A549 (cell line): ENCODE measurements at regions not wholly inside any gene's neighbourhood (a gene's known extent, or its start where the extent isn't known, plus 50 kb on each side); places are given as distances from the start of the nearest gene placed in this dataset.

ENCODE experiments used
- ATAC-seq, 2 experiments: fragments of 200-7000 bp in 1 of 2; fragments of >200 bp in 1 of 2; cut with Nextera tagmentation in 1 of 2; cut with Tn5 transposase in 1 of 2; 3 replicates each; pipeline versions ENCODE4 v1.8.0 to v1.9.1; 2018 to 2020; ENCODE audit warnings: mild to moderate bottlenecking in 1 of 2, moderate library complexity in 1 of 2
- CTCF ChIA-PET: fragments of 300-600 bp; sonication (Branson Sonifier 250); formaldehyde crosslinking; extraction: SDS; loops from one replicate; lab custom pipeline; 2021; ENCODE audit warnings: antibody characterized with exemption, inconsistent platforms; lab: Yijun Ruan, JAX
- POLR2A ChIA-PET: fragments of 350-600 bp; formaldehyde crosslinking; extraction: SDS; loops from one replicate; lab custom pipeline; 2021; ENCODE audit warnings: antibody characterized with exemption, inconsistent platforms; lab: Yijun Ruan, JAX
- DNase-seq, 2 experiments: peaks; one replicate each; pipeline versions ENCODE4 v3.0.0 to v3.0.0-alpha.2; 2011 to 2016; ENCODE audit warnings: low read depth in 1 of 2, low spot score in 1 of 2
- FAIRE-seq: peaks from 2 replicates; lab custom pipeline; 2011; peaks lifted over from hg19 to GRCh38; lab: Jason Lieb, UNC
- H3K27ac ChIP-seq, 2 experiments: fragments of >200 bp; sonication (Bioruptor Twin); formaldehyde crosslinking; 3 replicates each; pipeline ENCODE4 v1.5.1; 2016 to 2017
- H3K4me1 ChIP-seq: fragments of >200 bp; sonication (Bioruptor Twin); formaldehyde crosslinking; 3 replicates; pipeline ENCODE4 v1.6.1; 2016
- H3K4me2 ChIP-seq: fragments of >200 bp; sonication (Bioruptor Twin); formaldehyde crosslinking; 3 replicates; pipeline ENCODE4 v1.6.1; 2016
- H3K4me3 ChIP-seq: fragments of >200 bp; sonication (Bioruptor Twin); formaldehyde crosslinking; 3 replicates; pipeline ENCODE4 v1.5.1; 2016
- H3K9me3 ChIP-seq: fragments of >200 bp; sonication (Bioruptor Twin); formaldehyde crosslinking; 3 replicates; pipeline ENCODE4 v1.6.1; 2016
- CEBPB ChIP-seq, 2 experiments: fragments of >200 bp in 1 of 2; sonication (Bioruptor Twin) in 1 of 2; formaldehyde crosslinking in 1 of 2; IDR thresholded peaks; 2 replicates each; pipeline ENCODE4 v1.6.1; 2012 to 2016
- CHD4 ChIP-seq: fragments of 200-600 bp; sonication (generic); IDR thresholded peaks from 2 replicates; pipeline ENCODE4 v1.6.1; 2016; ENCODE audit warnings: antibody characterized with exemption, mild to moderate bottlenecking, borderline replicate concordance
- E2F6 ChIP-seq: IDR thresholded peaks from 2 replicates; pipeline ENCODE4 v1.6.1; 2012; ENCODE audit warnings: low read depth, borderline replicate concordance
- ESRRA ChIP-seq: fragments of 150-350 bp; IDR thresholded peaks from 2 replicates; pipeline ENCODE4 v1.6.1; 2014; ENCODE audit warnings: mild to moderate bottlenecking, low read length, borderline replicate concordance
- FOXS1 ChIP-seq: fragments of 250-450 bp; sonication (Bioruptor Pico); IDR thresholded peaks from 2 replicates; pipeline ENCODE4 v1.5.0; 2020; ENCODE audit warnings: mild to moderate bottlenecking, moderate library complexity
- GATA3 ChIP-seq: IDR thresholded peaks from 2 replicates; pipeline ENCODE4 v1.6.1; 2012; ENCODE audit warnings: borderline replicate concordance
- HEYL ChIP-seq: fragments of 250-450 bp; sonication (Bioruptor Pico); IDR thresholded peaks from 2 replicates; pipeline ENCODE4 v1.8.0; 2021; ENCODE audit warnings: mild to moderate bottlenecking, moderate library complexity
- JUNB ChIP-seq: fragments of >200 bp; sonication (Bioruptor Twin); formaldehyde crosslinking; IDR thresholded peaks from 2 replicates; pipeline ENCODE4 v1.6.1; 2016
- KDM1A ChIP-seq: fragments of 200-600 bp; sonication (generic); IDR thresholded peaks from 2 replicates; pipeline ENCODE4 v1.6.1; 2016; ENCODE audit warnings: low read depth, mild to moderate bottlenecking
- MAFK ChIP-seq: fragments of 450-650 bp; IDR thresholded peaks from 2 replicates; pipeline ENCODE4 v1.6.1; 2014; ENCODE audit not compliant: partially characterized antibody
- MAX ChIP-seq: IDR thresholded peaks from 2 replicates; pipeline ENCODE4 v1.6.1; 2012
- MYC ChIP-seq: IDR thresholded peaks from 2 replicates; pipeline ENCODE4 v1.6.1; 2012; ENCODE audit warnings: mild to moderate bottlenecking, inconsistent platforms, low read length, improper control_type of control experiment, borderline replicate concordance
- NPAS2 ChIP-seq: fragments of 250-450 bp; sonication (Bioruptor Pico); IDR thresholded peaks from 2 replicates; pipeline ENCODE4 v1.8.0; 2022; ENCODE audit warnings: mild to moderate bottlenecking, moderate library complexity, borderline replicate concordance
- NR3C1 ChIP-seq: fragments of >200 bp; sonication (Bioruptor Twin); formaldehyde crosslinking; IDR thresholded peaks from 3 replicates; pipeline ENCODE4 v1.6.1; 2017
- PHF8 ChIP-seq: fragments of 200-600 bp; sonication (generic); IDR thresholded peaks from 2 replicates; pipeline ENCODE4 v1.6.1; 2016; ENCODE audit warnings: low read depth, mild to moderate bottlenecking, antibody characterized with exemption, moderate library complexity, borderline replicate concordance
- POLR2A ChIP-seq: IDR thresholded peaks from 2 replicates; pipeline ENCODE4 v1.6.1; 2012; ENCODE audit warnings: mild to moderate bottlenecking, low read length
- POLR2AphosphoS2 ChIP-seq: conservative IDR thresholded peaks from 2 replicates; pipeline ENCODE4 v1.6.1; 2012; ENCODE audit warnings: low read length, improper control_type of control experiment, inconsistent platforms
- RARB ChIP-seq: fragments of 250-450 bp; sonication (Bioruptor Pico); IDR thresholded peaks from 2 replicates; pipeline ENCODE4 v1.8.0; 2021; ENCODE audit warnings: mild to moderate bottlenecking, moderate library complexity
- REST ChIP-seq: fragments of 200-600 bp; sonication (generic); IDR thresholded peaks from 2 replicates; pipeline ENCODE4 v1.6.1; 2016; ENCODE audit warnings: antibody characterized with exemption, mild to moderate bottlenecking, moderate library complexity
- RFX5 ChIP-seq: fragments of 450-650 bp; IDR thresholded peaks from 2 replicates; pipeline ENCODE4 v1.7.1; 2014; ENCODE audit warnings: antibody characterized with exemption, mild to moderate bottlenecking, moderate library complexity
- RNF2 ChIP-seq: fragments of 200-600 bp; sonication (generic); IDR thresholded peaks from 2 replicates; pipeline ENCODE4 v1.6.1; 2016; ENCODE audit warnings: low read depth, mild to moderate bottlenecking, antibody characterized with exemption, moderate library complexity, borderline replicate concordance
- TP53 ChIP-seq: fragments of 250-450 bp; sonication (Bioruptor Pico); IDR thresholded peaks from 2 replicates; pipeline ENCODE4 v1.5.0; 2021; ENCODE audit warnings: mild to moderate bottlenecking, moderate library complexity
- ZC3H11A ChIP-seq: fragments of 450-650 bp; IDR thresholded peaks from 2 replicates; pipeline ENCODE4 v1.6.1; 2014; ENCODE audit warnings: antibody characterized with exemption, mild to moderate bottlenecking
- ZSCAN20 ChIP-seq: fragments of 250-450 bp; sonication (Bioruptor Pico); IDR thresholded peaks from 2 replicates; pipeline ENCODE4 v1.8.0; 2022; ENCODE audit warnings: mild to moderate bottlenecking, moderate library complexity
- WGBS: methylation state at CpG from one replicate; pipeline ENCODE4 v1.1.6; 2017; ENCODE audit errors: missing lambda C conversion rate; 5-methylcytosine and 5-hydroxymethylcytosine counted together
- TF ChIP-seq, protein P1 (sequence below): fragments of >200 bp; sonication (Bioruptor Twin); formaldehyde crosslinking; IDR thresholded peaks from 3 replicates; pipeline ENCODE4 v1.6.1; 2016
- TF ChIP-seq, protein P2 (sequence below): IDR thresholded peaks from 2 replicates; pipeline ENCODE4 v1.6.1; 2012

- 6% methylated on average over 3 of the region's 3 CpGs for whole genome bisulfite sequencing
- ChIA-PET CTCF (no interaction called here), POLR2A (no interaction called here)
- Histone ChIP-seq H3K4me3 (no peak overlapping the region), H3K4me2 (no peak overlapping the region), H3K4me1 (no peaks in the 10 kb centered on the region), H3K9me3 (no peaks in the 10 kb centered on the region), H3K27ac (no peak overlapping the region)
- DNase-seq = no peak
- no peak for ATAC-seq
- no peak for TF ChIP-seq NR3C1
- no peak for TF ChIP-seq RFX5
- no peak for FAIRE-seq
These were observed 685.6 kb downstream of the RPS29 start for GRCh38 chr14:48900565-48900964.

- Histone ChIP-seq H3K4me1 (no peaks in the 10 kb centered on the region), H3K4me3 (no peak overlapping the region), H3K4me2 (no peak overlapping the region), H3K9me3 (no peaks in the 10 kb centered on the region), H3K27ac (no peak overlapping the region)
- TF ChIP-seq MYC (no peak), FOXS1 (CRISPR knock-in tag) (no peak), KDM1A (no peak), MAFK (no peak), TP53 (no peak), CEBPB (IDR thresholded peaks at IDR 0.05) (no peak), MAX (no peak), E2F6 (no peak), ESRRA (no peak), CHD4 (no peak), JUNB (no peak), HEYL (CRISPR knock-in tag) (no peak), GATA3 (no peak), NPAS2 (CRISPR knock-in tag) (no peak), POLR2AphosphoS2 (no peak), RARB (no peak), RNF2 (no peak), ZSCAN20 (CRISPR knock-in tag) (no peak)
- TF ChIP-seq, protein P1, sequence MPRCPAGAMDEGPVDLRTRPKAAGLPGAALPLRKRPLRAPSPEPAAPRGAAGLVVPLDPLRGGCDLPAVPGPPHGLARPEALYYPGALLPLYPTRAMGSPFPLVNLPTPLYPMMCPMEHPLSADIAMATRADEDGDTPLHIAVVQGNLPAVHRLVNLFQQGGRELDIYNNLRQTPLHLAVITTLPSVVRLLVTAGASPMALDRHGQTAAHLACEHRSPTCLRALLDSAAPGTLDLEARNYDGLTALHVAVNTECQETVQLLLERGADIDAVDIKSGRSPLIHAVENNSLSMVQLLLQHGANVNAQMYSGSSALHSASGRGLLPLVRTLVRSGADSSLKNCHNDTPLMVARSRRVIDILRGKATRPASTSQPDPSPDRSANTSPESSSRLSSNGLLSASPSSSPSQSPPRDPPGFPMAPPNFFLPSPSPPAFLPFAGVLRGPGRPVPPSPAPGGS = no peak
- TF ChIP-seq, protein P2, sequence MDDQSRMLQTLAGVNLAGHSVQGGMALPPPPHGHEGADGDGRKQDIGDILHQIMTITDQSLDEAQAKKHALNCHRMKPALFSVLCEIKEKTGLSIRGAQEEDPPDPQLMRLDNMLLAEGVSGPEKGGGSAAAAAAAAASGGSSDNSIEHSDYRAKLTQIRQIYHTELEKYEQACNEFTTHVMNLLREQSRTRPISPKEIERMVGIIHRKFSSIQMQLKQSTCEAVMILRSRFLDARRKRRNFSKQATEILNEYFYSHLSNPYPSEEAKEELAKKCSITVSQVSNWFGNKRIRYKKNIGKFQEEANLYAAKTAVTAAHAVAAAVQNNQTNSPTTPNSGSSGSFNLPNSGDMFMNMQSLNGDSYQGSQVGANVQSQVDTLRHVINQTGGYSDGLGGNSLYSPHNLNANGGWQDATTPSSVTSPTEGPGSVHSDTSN = no peak
- no peak for ATAC-seq
- 0% methylated on average over 1 of the region's 1 CpG for WGBS
- ChIA-PET POLR2A (no interaction called here), CTCF (no interaction called here)
- DNase-seq = no peak
- FAIRE-seq = no peak
These were observed 695.8 kb downstream of the RPS29 start for GRCh38 chr14:48890333-48890732.

DNA sequence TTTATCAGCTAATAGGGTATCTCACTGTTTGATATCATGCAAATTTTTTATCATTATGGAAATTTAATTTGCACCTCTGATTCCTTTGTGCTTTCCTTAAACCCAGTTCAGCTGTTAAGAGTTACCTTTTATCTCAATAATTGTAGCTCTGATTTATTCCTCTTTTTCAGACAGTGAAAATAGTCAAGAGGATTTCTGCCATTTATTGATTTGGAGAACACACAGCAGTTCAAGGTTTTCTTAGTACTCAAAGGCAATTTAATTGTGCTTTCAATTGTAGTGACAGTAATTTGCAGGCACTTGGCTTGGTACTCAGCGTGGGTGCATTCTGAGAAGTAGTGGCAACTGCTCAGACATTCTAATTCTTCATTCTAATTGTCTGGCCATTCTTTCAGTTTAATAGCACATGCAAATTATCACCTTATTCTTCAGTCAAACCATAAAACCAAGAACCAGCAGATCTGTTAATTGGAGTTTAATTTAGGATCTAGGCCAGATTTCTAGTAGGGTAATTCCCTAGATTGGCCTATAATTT is 709.3 kb downstream of the RPS29 start:
- Histone ChIP-seq H3K4me2 (no peak overlapping the region), H3K9me3 (no peaks in the 10 kb centered on the region), H3K4me3 (no peak overlapping the region), H3K27ac (no peak overlapping the region), H3K4me1 (no peaks in the 10 kb centered on the region)
- DNase-seq = no peak
- TF ChIP-seq HEYL (CRISPR knock-in tag) = no peak
- no peak for TF ChIP-seq RFX5
- no peak for TF ChIP-seq ZC3H11A
- TF ChIP-seq POLR2A = no peak
- TF ChIP-seq E2F6 = no peak
- TF ChIP-seq REST = no peak
- no peak for TF ChIP-seq RARB
- TF ChIP-seq PHF8 = no peak
- no peak for ATAC-seq
- FAIRE-seq = no peak
- POLR2A ChIA-PET = no interaction called here
- WGBS = 7% methylated on average over 1 of the region's 1 CpG
- CTCF ChIA-PET = no interaction called here
